ENCODE measurements at regions not wholly inside any gene's neighbourhood (a gene's known extent, or its start where the extent isn't known, plus 50 kb on each side); places are given as distances from the start of the nearest gene placed in this dataset.

GRCh38 chr13:59330764-59331163 is 833.0 kb downstream of the DIAPH3 start:
- no peak for DNase-seq

GRCh38 chr13:59332966-59333365 is 830.8 kb downstream of the DIAPH3 start:
- no peak for DNase-seq

GRCh38 chr13:59337070-59337469 is 826.7 kb downstream of the DIAPH3 start:
- DNase-seq: no peak

- DNase-seq: no peak
These were observed 823.6 kb downstream of the DIAPH3 start for GRCh38 chr13:59340151-59340550.

GRCh38 chr13:59340581-59340980 is 823.1 kb downstream of the DIAPH3 start:
- DNase-seq: no peak

- no peak for DNase-seq
These were observed 821.3 kb downstream of the DIAPH3 start for GRCh38 chr13:59342400-59342799.

GRCh38 chr13:59343132-59343531 is 820.6 kb downstream of the DIAPH3 start:
- no peak for DNase-seq

- DNase-seq: no peak
These were observed 819.5 kb downstream of the DIAPH3 start for GRCh38 chr13:59343993-59344822.

- no peak for DNase-seq
These were observed 818.4 kb downstream of the DIAPH3 start for GRCh38 chr13:59345311-59345710.

- DNase-seq: no peak
These were observed 816.6 kb downstream of the DIAPH3 start for GRCh38 chr13:59346999-59347723.

- no peak for DNase-seq
These were observed 815.1 kb downstream of the DIAPH3 start for GRCh38 chr13:59348617-59349016.

- DNase-seq: no peak
These were observed 811.1 kb downstream of the DIAPH3 start for GRCh38 chr13:59352600-59352999.

GRCh38 chr13:59354665-59355369 is 808.9 kb downstream of the DIAPH3 start:
- DNase-seq: no peak

GRCh38 chr13:59356607-59357006 is 807.1 kb downstream of the DIAPH3 start:
- DNase-seq: no peak

GRCh38 chr13:59358014-59358413 is 805.7 kb downstream of the DIAPH3 start:
- no peak for DNase-seq

GRCh38 chr13:59360108-59360507 is 803.6 kb downstream of the DIAPH3 start:
- DNase-seq: peak; percentile 4

- DNase-seq: no peak
These were observed 802.8 kb downstream of the DIAPH3 start for GRCh38 chr13:59360916-59361315.

GRCh38 chr13:59363313-59363712 is 800.4 kb downstream of the DIAPH3 start:
- DNase-seq: no peak

GRCh38 chr13:59363947-59364346 is 799.8 kb downstream of the DIAPH3 start:
- DNase-seq: no peak

GRCh38 chr13:59364641-59365085 is 799.1 kb downstream of the DIAPH3 start:
- DNase-seq: no peak

GRCh38 chr13:59367467-59367866 is 796.3 kb downstream of the DIAPH3 start:
- no peak for DNase-seq

GRCh38 chr13:59367904-59368303 is 795.8 kb downstream of the DIAPH3 start:
- DNase-seq: no peak

GRCh38 chr13:59368693-59369092 is 795.0 kb downstream of the DIAPH3 start:
- DNase-seq: no peak

- DNase-seq: no peak
These were observed 792.5 kb downstream of the DIAPH3 start for GRCh38 chr13:59371229-59371628.
